ENCODE measurements at regions not wholly inside any gene's neighbourhood (a gene's known extent, or its start where the extent isn't known, plus 50 kb on each side); places are given as distances from the start of the nearest gene placed in this dataset.

- TF ChIP-seq CTCF (IDR thresholded peaks at IDR 0.05; ENCODE audit: insufficient read depth, low read length, poor library complexity, severe bottlenecking) (no peak), EZH2phosphoT487 (conservative IDR thresholded peaks at IDR 0.05; ENCODE audit: low read length) (no peak)
Measured at GRCh38 chr3:150218236-150218635, 189.9 kb upstream of the TSC22D2 start.
